Panc1 (cell line): ENCODE measurements at regions not wholly inside any gene's neighbourhood (a gene's known extent, or its start where the extent isn't known, plus 50 kb on each side); places are given as distances from the start of the nearest gene placed in this dataset.

Experiments
- POLR2AphosphoS5 ChIP-seq: IDR thresholded peaks from 2 replicates; pipeline ENCODE4 v1.6.1; 2012; ENCODE audit warnings: mild to moderate bottlenecking, low read depth, low read length, moderate library complexity
- SIN3A ChIP-seq: IDR thresholded peaks from 2 replicates; pipeline ENCODE4 v1.6.1; 2012; ENCODE audit warnings: low read depth, mild to moderate bottlenecking, low read length, moderate library complexity, borderline replicate concordance; ENCODE audit not compliant: insufficient read depth
- TCF7L2 ChIP-seq: IDR thresholded peaks from 2 replicates; pipeline ENCODE4 v1.6.1; 2011; ENCODE audit warnings: mild to moderate bottlenecking, low read depth, low read length, inconsistent platforms
- TF ChIP-seq, protein P1 (sequence below): fragments of 450-650 bp; IDR thresholded peaks from 2 replicates; pipeline ENCODE4 v1.5.1; 2017; ENCODE audit warnings: mild to moderate bottlenecking
- TF ChIP-seq, protein P2 (sequence below), 2 experiments: IDR thresholded peaks; 2 replicates each; pipeline ENCODE4 v1.6.1; 2011 to 2012; ENCODE audit warnings: low read depth in 2 of 2, control low read depth in 1 of 2, low read length in 1 of 2, mild to moderate bottlenecking in 1 of 2, moderate library complexity in 1 of 2; ENCODE audit not compliant: insufficient read depth in 1 of 2

DNA sequence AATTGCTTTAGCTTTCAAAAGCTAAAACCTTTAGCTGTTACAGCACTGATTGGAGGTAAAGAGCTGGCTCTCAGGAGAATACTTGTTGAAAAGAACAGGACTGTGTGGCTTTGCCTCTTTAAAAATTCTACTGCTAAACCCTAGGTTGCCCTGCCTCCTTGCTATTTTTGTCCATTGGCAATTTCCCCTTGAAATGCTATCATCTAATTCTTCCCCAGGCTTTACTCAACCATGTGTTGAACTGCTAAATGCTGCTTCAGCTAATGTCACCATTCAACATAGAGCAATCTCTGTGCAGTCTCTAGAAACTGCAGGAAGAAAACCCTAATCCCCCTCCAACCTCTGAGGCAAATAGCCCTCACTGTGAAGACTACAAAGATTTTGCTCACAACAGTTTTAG lies 203.7 kb upstream of the ARX start:
- TF ChIP-seq, protein P1, sequence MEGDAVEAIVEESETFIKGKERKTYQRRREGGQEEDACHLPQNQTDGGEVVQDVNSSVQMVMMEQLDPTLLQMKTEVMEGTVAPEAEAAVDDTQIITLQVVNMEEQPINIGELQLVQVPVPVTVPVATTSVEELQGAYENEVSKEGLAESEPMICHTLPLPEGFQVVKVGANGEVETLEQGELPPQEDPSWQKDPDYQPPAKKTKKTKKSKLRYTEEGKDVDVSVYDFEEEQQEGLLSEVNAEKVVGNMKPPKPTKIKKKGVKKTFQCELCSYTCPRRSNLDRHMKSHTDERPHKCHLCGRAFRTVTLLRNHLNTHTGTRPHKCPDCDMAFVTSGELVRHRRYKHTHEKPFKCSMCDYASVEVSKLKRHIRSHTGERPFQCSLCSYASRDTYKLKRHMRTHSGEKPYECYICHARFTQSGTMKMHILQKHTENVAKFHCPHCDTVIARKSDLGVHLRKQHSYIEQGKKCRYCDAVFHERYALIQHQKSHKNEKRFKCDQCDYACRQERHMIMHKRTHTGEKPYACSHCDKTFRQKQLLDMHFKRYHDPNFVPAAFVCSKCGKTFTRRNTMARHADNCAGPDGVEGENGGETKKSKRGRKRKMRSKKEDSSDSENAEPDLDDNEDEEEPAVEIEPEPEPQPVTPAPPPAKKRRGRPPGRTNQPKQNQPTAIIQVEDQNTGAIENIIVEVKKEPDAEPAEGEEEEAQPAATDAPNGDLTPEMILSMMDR: no peak
- TF ChIP-seq POLR2AphosphoS5 (no peak), SIN3A (no peak), TCF7L2 (no peak)
- TF ChIP-seq, protein P2, sequence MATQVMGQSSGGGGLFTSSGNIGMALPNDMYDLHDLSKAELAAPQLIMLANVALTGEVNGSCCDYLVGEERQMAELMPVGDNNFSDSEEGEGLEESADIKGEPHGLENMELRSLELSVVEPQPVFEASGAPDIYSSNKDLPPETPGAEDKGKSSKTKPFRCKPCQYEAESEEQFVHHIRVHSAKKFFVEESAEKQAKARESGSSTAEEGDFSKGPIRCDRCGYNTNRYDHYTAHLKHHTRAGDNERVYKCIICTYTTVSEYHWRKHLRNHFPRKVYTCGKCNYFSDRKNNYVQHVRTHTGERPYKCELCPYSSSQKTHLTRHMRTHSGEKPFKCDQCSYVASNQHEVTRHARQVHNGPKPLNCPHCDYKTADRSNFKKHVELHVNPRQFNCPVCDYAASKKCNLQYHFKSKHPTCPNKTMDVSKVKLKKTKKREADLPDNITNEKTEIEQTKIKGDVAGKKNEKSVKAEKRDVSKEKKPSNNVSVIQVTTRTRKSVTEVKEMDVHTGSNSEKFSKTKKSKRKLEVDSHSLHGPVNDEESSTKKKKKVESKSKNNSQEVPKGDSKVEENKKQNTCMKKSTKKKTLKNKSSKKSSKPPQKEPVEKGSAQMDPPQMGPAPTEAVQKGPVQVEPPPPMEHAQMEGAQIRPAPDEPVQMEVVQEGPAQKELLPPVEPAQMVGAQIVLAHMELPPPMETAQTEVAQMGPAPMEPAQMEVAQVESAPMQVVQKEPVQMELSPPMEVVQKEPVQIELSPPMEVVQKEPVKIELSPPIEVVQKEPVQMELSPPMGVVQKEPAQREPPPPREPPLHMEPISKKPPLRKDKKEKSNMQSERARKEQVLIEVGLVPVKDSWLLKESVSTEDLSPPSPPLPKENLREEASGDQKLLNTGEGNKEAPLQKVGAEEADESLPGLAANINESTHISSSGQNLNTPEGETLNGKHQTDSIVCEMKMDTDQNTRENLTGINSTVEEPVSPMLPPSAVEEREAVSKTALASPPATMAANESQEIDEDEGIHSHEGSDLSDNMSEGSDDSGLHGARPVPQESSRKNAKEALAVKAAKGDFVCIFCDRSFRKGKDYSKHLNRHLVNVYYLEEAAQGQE (IDR thresholded peaks at IDR 0.05; ENCODE audit: insufficient read depth in 1 of 2, low read depth in 2 of 2, low read length in 1 of 2): no peak
